ENCODE measurements at regions not wholly inside any gene's neighbourhood (a gene's known extent, or its start where the extent isn't known, plus 50 kb on each side); places are given as distances from the start of the nearest gene placed in this dataset.

GRCh38 chr13:74710006-74710405 is 575.8 kb upstream of the KLF12 start (continued):
- TF ChIP-seq SMAD9 (CRISPR knock-in tag; IDR thresholded peaks at IDR 0.05) (no peak), ZIK1 (CRISPR knock-in tag; IDR thresholded peaks at IDR 0.05; ENCODE audit: borderline replicate concordance, low read depth) (no peak), RORA (CRISPR knock-in tag; IDR thresholded peaks at IDR 0.05) (no peak), U2AF1 (optimal IDR thresholded peaks at IDR 0.05; ENCODE audit: low read depth, low read length) (no peak), HNF4G (IDR thresholded peaks at IDR 0.05; ENCODE audit: borderline replicate concordance, low read depth, low read length) (no peak), HNF4G (CRISPR knock-in tag; IDR thresholded peaks at IDR 0.05; ENCODE audit: borderline replicate concordance, low read depth) (no peak), ETV6 (CRISPR knock-in tag; conservative IDR thresholded peaks at IDR 0.05) (no peak), E2F5 (CRISPR knock-in tag; conservative IDR thresholded peaks at IDR 0.05) (no peak), ZFY (CRISPR knock-in tag; IDR thresholded peaks at IDR 0.05) (no peak), SKI (IDR thresholded peaks at IDR 0.05; ENCODE audit: partially characterized antibody) (no peak)

- in situ Hi-C loops (cut with HindIII; ENCODE audit: extremely low pct_ligation_motif_present, low pct_unique_long_range_greater_than_20kb) (no loop called here), intact Hi-C loops (cut with micrococcal nuclease; ENCODE audit: unreplicated experiment) (no loop called here)
- Histone ChIP-seq H3K79me2 (ENCODE audit: insufficient read depth, low read length) (no peaks in the 10 kb centered on the region), H3K36me3 (replicated peaks in 1 of 2; ENCODE audit: control insufficient read depth in 1 of 2, insufficient read depth in 2 of 2, low read length in 2 of 2) (no peaks in the 10 kb centered on the region), H2AFZ (ENCODE audit: low read length) (no peak overlapping the region), H3K9ac (ENCODE audit: insufficient read depth, low read depth, low read length) (no peak overlapping the region), H3K4me2 (ENCODE audit: low read depth, low read length) (no peak overlapping the region), H3K27ac (ENCODE audit: extremely low read length, insufficient read depth, low read length) (no peak overlapping the region), H4K20me1 (ENCODE audit: insufficient read depth, low read length) (no peaks in the 10 kb centered on the region), H3K4me3 (replicated peaks in 1 of 3; ENCODE audit: insufficient read depth in 1 of 3, low read depth in 2 of 3, low read length in 3 of 3) (no peak overlapping the region), H3K27me3 (ENCODE audit: control insufficient read depth in 1 of 2, insufficient read depth in 2 of 2, low read length in 2 of 2) (no peaks in the 10 kb centered on the region), H3K9me3 (ENCODE audit: low read length) (no peaks in the 10 kb centered on the region), H3K4me1 (ENCODE audit: insufficient read depth, low read length) (no peaks in the 10 kb centered on the region)
- TF ChIP-seq ZNF772 (CRISPR knock-in tag; IDR thresholded peaks at IDR 0.05) (no peak), ZNF263 (CRISPR knock-in tag; IDR thresholded peaks at IDR 0.05) (no peak), TGIF2 (CRISPR knock-in tag; IDR thresholded peaks at IDR 0.05) (no peak), CBX1 (IDR thresholded peaks at IDR 0.05; ENCODE audit: low read depth) (no peak), CEBPG (CRISPR knock-in tag; IDR thresholded peaks at IDR 0.05) (no peak), POGK (CRISPR knock-in tag; conservative IDR thresholded peaks at IDR 0.05) (no peak), CBFB (CRISPR knock-in tag; IDR thresholded peaks at IDR 0.05) (no peak), ZNF180 (CRISPR knock-in tag; IDR thresholded peaks at IDR 0.05; ENCODE audit: borderline replicate concordance, low read depth) (no peak), SOX6 (IDR thresholded peaks at IDR 0.05) (no peak), SOX6 (CRISPR knock-in tag; IDR thresholded peaks at IDR 0.05) (no peak), TBX2 (CRISPR knock-in tag; IDR thresholded peaks at IDR 0.05; ENCODE audit: borderline replicate concordance) (no peak), PAWR (CRISPR knock-in tag; IDR thresholded peaks at IDR 0.05; ENCODE audit: borderline replicate concordance) (no peak), ZNF205 (CRISPR knock-in tag; IDR thresholded peaks at IDR 0.05) (no peak), NFE2L1 (CRISPR knock-in tag; IDR thresholded peaks at IDR 0.05; ENCODE audit: borderline replicate concordance) (no peak)
- DNase-seq (ENCODE audit: low spot score) (no peak), FAIRE-seq (no peak), ATAC-seq (no peak)
- POLR2A ChIA-PET = no interaction called here
- 37% methylated on average over 2 of the region's 2 CpGs for WGBS (ENCODE audit: low lambda C conversion rate)
- CTCF ChIA-PET (ENCODE audit: low intra/inter-chr PET ratio, low total read pairs) = no interaction called here
- no TSS peak for BruUV-seq (replicated peaks)
These were observed 575.0 kb upstream of the KLF12 start for GRCh38 chr13:74709226-74709625.
